Fibroblast of pulmonary artery (primary cell): ENCODE measurements at regions not wholly inside any gene's neighbourhood (a gene's known extent, or its start where the extent isn't known, plus 50 kb on each side); places are given as distances from the start of the nearest gene placed in this dataset.
A peak's percentile ranks its signal among the peaks of the same experiment; 100 is the strongest.

ENCODE experiments used
- DNase-seq: peaks from one replicate; pipeline ENCODE4 v3.0.0-alpha.2; 2010; ENCODE audit warnings: low read depth
- H3K4me3 ChIP-seq: replicated peaks from 2 replicates; pipeline ENCODE4 v1.5.1; 2011; ENCODE audit warnings: low read depth, mild to moderate bottlenecking, control low read depth, low read length, moderate library complexity
- CTCF ChIP-seq: IDR thresholded peaks from 2 replicates; pipeline ENCODE4 v1.5.1; 2011; ENCODE audit warnings: mild to moderate bottlenecking, control low read depth, low read length, inconsistent platforms; ENCODE audit errors: missing control alignments

GRCh38 chr5:124404796-124405195, 341.6 kb downstream of the ZNF608 start:
- H3K4me3 ChIP-seq: no peak overlapping the region
- no peak for TF ChIP-seq CTCF
- no peak for DNase-seq

- no peak for TF ChIP-seq CTCF
- no peak overlapping the region for H3K4me3 ChIP-seq
- DNase-seq: no peak
Measured at GRCh38 chr5:124403281-124403680, 343.2 kb downstream of the ZNF608 start.

DNA sequence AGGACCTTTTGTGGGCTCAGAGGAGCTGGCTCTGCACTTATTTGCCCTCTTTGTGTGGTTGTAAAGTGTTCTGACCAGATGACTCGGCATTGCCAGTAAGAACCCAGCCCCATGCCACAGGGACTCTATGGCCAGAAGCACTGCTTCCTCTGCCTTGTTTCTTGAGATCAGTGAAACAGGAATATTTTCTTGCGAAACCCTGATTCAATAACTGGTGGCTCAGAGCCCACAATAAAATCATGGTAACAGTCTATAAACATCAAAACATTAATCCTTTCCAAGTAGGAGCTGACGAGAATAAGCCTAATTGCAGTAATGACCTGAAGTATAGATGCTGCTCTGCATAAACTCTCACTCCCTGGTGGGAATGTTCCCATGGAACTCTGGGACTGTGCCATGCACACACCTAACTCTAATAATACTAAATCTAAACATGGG, 344.3 kb downstream of the ZNF608 start:
- DNase-seq: peak; percentile 79
- H3K4me3 ChIP-seq: no peak overlapping the region
- no peak for TF ChIP-seq CTCF

GRCh38 chr5:124401476-124402143, 344.8 kb downstream of the ZNF608 start:
- DNase-seq: no peak
- TF ChIP-seq CTCF: no peak

GRCh38 chr5:124399426-124399961, 346.9 kb downstream of the ZNF608 start:
- no peak overlapping the region for H3K4me3 ChIP-seq
- no peak for TF ChIP-seq CTCF
- peak; percentile 36 for DNase-seq

More at GRCh38 chr5:124401476-124402143, 344.8 kb downstream of the ZNF608 start:
- no peak overlapping the region for H3K4me3 ChIP-seq

- no peak for DNase-seq
- H3K4me3 ChIP-seq: no peak overlapping the region
- no peak for TF ChIP-seq CTCF
Measured at GRCh38 chr5:124398460-124398859, 348.0 kb downstream of the ZNF608 start.

DNA sequence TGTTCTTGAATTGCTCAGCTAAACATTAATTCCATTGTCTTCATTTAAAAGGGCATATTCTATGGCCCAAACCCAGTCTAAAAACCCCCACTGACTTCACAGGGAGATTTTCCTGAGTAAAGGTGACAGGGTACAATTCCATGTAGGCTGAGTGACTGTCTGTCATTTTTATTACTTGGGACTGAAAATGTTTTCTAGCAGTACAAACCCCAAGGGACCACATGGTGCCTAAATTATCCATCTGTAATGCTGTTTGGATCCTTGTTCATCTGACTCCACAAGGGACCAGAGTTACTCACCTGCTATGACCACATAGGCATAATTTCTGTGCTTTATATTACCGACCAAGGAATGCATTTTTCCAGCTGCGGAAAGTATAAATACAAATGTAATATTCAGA, 349.1 kb downstream of the ZNF608 start:
- no peak for TF ChIP-seq CTCF
- H3K4me3 ChIP-seq: no peak overlapping the region
- DNase-seq: no peak
